ENCODE measurements at regions not wholly inside any gene's neighbourhood (a gene's known extent, or its start where the extent isn't known, plus 50 kb on each side); places are given as distances from the start of the nearest gene placed in this dataset.

GRCh38 chr4:163070023-163070422 lies 96.7 kb downstream of the NAF1 start:
- Histone ChIP-seq H3K14ac (ENCODE audit: insufficient read length) (no peak overlapping the region), H3K27ac (ENCODE audit: low read depth, low read length) (no peak overlapping the region), H4K8ac (ENCODE audit: extremely low read depth, insufficient read depth, low read length) (no peak overlapping the region), H3K18ac (ENCODE audit: extremely low read depth, low read length) (no peak overlapping the region), H2BK120ac (replicated peaks; ENCODE audit: low read depth, low read length) (no peak overlapping the region), H3K27me3 (replicated peaks in 1 of 4; ENCODE audit: control insufficient read depth in 3 of 4, extremely low read depth in 1 of 4, insufficient read depth in 3 of 4, low read length in 3 of 4) (no peaks in the 10 kb centered on the region), H3K23ac (ENCODE audit: insufficient read length) (no peak overlapping the region), H3K4me1 (replicated peaks in 1 of 4; ENCODE audit: control insufficient read depth in 3 of 4, insufficient read depth in 4 of 4, low read length in 3 of 4) (no peaks in the 10 kb centered on the region), H3K4me3 (ENCODE audit: extremely low read depth in 1 of 4, insufficient read depth in 2 of 4, low read depth in 3 of 4, low read length in 4 of 4) (no peak overlapping the region), H2BK15ac (ENCODE audit: low read length) (no peak overlapping the region), H2BK5ac (ENCODE audit: low read depth, low read length) (no peak overlapping the region), H3K9ac (replicated peaks in 1 of 4; ENCODE audit: extremely low read depth in 1 of 4, low read depth in 3 of 4, low read length in 3 of 4) (no peak overlapping the region), H2AK5ac (ENCODE audit: low read depth, low read length) (no peak overlapping the region), H4K5ac (ENCODE audit: insufficient read length, low read depth, low read length) (no peak overlapping the region), H3K4ac (replicated peaks; ENCODE audit: insufficient read length, low read depth, low read length) (no peak overlapping the region), H3K9me3 (ENCODE audit: insufficient read depth in 2 of 2, low read depth in 1 of 2, low read length in 1 of 2) (no peaks in the 10 kb centered on the region), H4K91ac (replicated peaks; ENCODE audit: insufficient read length, low read length) (no peak overlapping the region), H2BK20ac (ENCODE audit: low read length) (no peak overlapping the region), H2BK12ac (ENCODE audit: low read depth, low read length) (no peak overlapping the region), H3K56ac (replicated peaks; ENCODE audit: insufficient read length, low read depth, low read length) (no peak overlapping the region), H3K23me2 (ENCODE audit: low read depth, low read length) (no peaks in the 10 kb centered on the region), H4K20me1 (replicated peaks in 1 of 2; ENCODE audit: control insufficient read depth in 1 of 2, insufficient read depth in 2 of 2, low read length in 2 of 2) (no peaks in the 10 kb centered on the region), H3K79me2 (ENCODE audit: control insufficient read depth in 1 of 2, insufficient read depth in 2 of 2, low read length in 2 of 2) (no peaks in the 10 kb centered on the region), H3K79me1 (ENCODE audit: low read depth, low read length) (no peaks in the 10 kb centered on the region), H2AFZ (ENCODE audit: low read length) (no peak overlapping the region), H3K4me2 (ENCODE audit: insufficient read depth in 1 of 2, low read depth in 2 of 2, low read length in 2 of 2) (no peak overlapping the region), H3K36me3 (ENCODE audit: control insufficient read depth in 2 of 4, insufficient read depth in 4 of 4, low read length in 3 of 4) (no peaks in the 10 kb centered on the region)
- CTCF ChIA-PET (ENCODE audit: partially characterized antibody) = interaction anchor here (1.2 to 3.4 kb wide), 2 partner anchors 22 to 32 kb away, joined by 3 to 16 read pairs; no protein-coding TSS in a partner anchor
- FAIRE-seq (no peak), DNase-seq (ENCODE audit: low read depth in 1 of 2, low spot score in 2 of 2) (no peak)
- POLR2A ChIA-PET (ENCODE audit: partially characterized antibody) = no interaction called here
- no peak for TF ChIP-seq E2F6 (IDR thresholded peaks at IDR 0.05)
- no peak for TF ChIP-seq SIN3A (conservative IDR thresholded peaks at IDR 0.05 in 1 of 2, IDR thresholded peaks at IDR 0.05 in 1 of 2; ENCODE audit: low read depth in 1 of 2, low read length in 2 of 2)
- no peak for TF ChIP-seq CREB1 (IDR thresholded peaks at IDR 0.05)
- TF ChIP-seq SP2 (IDR thresholded peaks at IDR 0.05; ENCODE audit: low read length) = no peak
- TF ChIP-seq KDM5A (IDR thresholded peaks at IDR 0.05; ENCODE audit: low read length) = no peak
- TF ChIP-seq MAFK (IDR thresholded peaks at IDR 0.05; ENCODE audit: low read depth, low read length) = no peak
- WGBS, 2 experiments (ENCODE audit: extremely low coverage in 1 of 2, insufficient coverage in 1 of 2, insufficient read length in 1 of 2, insufficient replicate concordance in 2 of 2, low coverage in 1 of 2, low lambda C conversion rate in 2 of 2, missing lambda C conversion rate in 1 of 2) = 80% methylated on average over 2 of the region's 2 CpGs; no CpG with 5 or more reads in 1 of the 2 experiments

All from H1 (cell line).